ENCODE measurements at regions not wholly inside any gene's neighbourhood (a gene's known extent, or its start where the extent isn't known, plus 50 kb on each side); places are given as distances from the start of the nearest gene placed in this dataset.
"Not testable (repeated sequence)": the region's sequence is repeated elsewhere in the genome, so short reads cannot be mapped to it uniquely, and the experiment has no call there.

DNA sequence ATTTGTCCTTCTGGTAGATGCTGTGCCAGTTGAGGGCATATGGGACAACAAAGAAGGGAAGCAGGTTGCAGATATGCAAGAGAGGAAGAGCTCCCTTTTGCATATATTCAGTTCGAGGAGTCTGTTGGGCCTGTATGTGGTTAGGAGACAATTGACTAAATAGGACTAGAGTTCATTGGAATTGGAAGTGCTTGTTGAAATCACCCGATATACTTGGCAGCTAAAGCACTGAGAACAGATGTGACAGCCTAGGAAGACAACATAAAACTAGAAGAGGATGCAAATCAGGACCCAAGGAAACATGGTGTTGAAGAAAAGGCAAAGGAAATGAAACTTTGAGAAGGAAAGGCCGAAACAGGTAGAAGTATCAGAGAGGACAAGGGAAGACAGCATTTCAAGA is 215.2 kb upstream of the P2RY1 start:
- Histone ChIP-seq H3K4me3 (no peak overlapping the region), H3K27ac (peak overlapping the region in 7 of 21 experiments; percentile 21 to 69 (median 31))

DNA sequence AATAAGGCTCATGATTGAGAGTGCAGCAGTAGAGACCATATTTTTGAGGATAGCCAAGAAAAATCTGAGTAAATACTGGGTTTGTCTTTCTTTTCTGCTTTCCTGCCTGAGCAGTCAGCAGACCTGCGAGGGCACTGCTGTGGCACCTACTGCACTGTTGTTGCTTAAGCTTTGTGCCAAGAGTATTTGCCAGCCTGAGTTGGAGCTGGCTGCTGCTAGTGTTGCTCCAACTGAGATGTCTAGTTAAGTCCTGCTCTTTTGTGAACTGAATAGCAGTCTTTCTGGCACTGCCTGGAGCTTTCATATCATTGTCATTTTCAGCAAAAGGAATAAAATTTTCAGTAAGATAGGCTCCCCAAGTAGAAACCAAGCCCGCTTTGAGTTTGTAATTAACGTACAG is 214.5 kb upstream of the P2RY1 start:
- H3K27ac ChIP-seq = peak overlapping the region in 12 of 21 experiments; percentile 7 to 73 (median 32)
- no peak overlapping the region for H3K4me3 ChIP-seq

GRCh38 chr3:152621006-152621868 is 213.7 kb upstream of the P2RY1 start:
- Histone ChIP-seq H3K27ac (peak overlapping the region in 13 of 21 experiments; percentile 22 to 73 (median 38)), H3K4me3 (no peak overlapping the region)

- Histone ChIP-seq H3K4me3 (no peak overlapping the region), H3K27ac (peak overlapping the region in 13 of 21 experiments; percentile 1 to 66 (median 38))
These were observed 212.7 kb upstream of the P2RY1 start for GRCh38 chr3:152621967-152622810.

- H3K4me3 ChIP-seq = no peak overlapping the region
These were observed 212.1 kb upstream of the P2RY1 start for GRCh38 chr3:152622811-152623167.

DNA sequence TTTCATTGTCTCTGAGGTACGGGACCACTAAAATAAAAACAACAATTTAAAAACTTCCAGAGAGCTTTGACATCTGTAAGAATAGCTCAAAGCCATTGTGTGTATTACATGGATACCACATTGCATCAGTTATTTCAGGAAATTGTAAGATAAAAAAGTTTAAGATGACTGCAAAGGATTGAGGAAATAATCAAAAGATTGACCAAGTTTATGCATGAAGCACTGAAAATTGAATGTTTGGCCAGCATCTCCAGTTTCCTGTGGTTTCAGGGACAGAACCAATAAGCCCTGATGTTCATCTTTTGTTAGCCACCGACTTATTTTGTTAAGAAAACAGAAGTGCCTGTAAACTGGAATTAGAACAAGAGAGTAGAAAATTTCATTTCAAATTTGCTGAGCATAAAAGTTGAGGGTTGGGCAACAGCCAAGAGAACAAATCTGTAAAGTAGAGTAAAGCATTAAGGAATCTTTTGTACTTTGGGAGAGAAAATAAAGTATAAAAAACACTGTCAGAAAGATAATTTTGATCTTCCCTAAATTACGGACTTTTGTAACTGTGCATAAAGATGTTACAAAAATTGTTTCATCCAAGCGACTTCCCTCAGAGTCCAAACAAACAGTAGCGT is 211.5 kb upstream of the P2RY1 start:
- H3K4me3 ChIP-seq = no peak overlapping the region
- H3K27ac ChIP-seq = peak overlapping the region in 1 of 21 experiments; percentile 52

More at GRCh38 chr3:152622811-152623167, 212.1 kb upstream of the P2RY1 start:
- peak overlapping the region in 5 of 21 experiments; percentile 6 to 66 (median 52) for H3K27ac ChIP-seq

DNA sequence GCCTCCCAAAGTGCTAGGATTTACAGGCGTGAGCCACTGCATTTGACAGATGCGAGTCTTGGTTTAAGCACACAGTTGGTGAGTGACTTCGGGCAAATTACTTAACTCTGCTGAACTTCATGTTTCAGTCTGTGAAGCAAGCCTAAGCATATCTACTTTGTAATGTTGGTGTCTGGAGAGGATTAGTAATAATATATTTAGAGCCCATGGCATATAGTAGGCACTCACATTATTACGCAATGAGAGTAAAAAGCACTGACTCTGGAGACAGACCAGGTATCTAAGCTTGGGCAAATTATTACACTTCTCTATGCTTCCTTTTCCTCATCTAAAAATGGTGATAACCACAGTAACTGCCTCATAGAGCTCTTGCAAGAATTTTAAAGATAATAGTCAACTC is 208.7 kb upstream of the P2RY1 start:
- peak overlapping the region in 1 of 21 experiments; percentile 60 for H3K27ac ChIP-seq
- no peak overlapping the region for H3K4me3 ChIP-seq

GRCh38 chr3:152628496-152628895 is 206.4 kb upstream of the P2RY1 start:
- Histone ChIP-seq H3K27ac (no peak overlapping the region), H3K4me3 (no peak overlapping the region)

DNA sequence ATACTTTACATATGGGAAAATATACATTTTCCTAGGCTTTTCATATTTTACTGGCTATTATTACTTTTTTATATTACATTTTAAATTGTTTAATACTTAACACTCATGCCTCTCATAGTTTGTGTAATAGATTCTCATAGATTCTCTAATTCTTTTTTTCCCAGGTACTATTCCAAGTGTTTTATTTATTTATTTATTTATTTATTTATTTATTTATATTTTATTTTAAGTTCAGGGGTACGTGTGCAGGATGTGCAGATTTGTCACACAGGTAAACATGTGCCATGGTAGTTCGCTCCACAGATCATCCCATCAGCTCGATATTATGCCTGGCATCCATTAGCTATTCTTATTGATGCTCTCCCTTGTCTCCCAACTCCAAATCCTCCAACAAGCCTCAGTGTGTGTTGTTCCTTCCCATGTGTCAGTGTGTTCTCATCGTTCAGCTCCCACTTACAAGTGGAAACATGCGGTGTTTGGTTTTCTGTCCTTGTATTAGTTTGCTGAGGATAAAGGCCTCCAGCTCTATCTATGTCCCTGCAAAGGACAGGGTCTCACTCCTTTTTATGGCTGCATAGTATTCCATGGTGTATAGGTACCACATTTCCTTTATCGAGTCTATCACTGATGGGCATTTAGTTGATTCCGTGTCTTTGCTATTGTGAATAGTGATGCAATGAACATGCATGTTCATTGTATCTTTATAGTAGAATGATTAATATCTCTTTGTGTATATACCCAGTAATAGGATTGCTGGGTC is 205.4 kb upstream of the P2RY1 start:
- H3K27ac ChIP-seq = no peak overlapping the region

GRCh38 chr3:152635389-152635788 is 199.5 kb upstream of the P2RY1 start:
- no peak overlapping the region for H3K27ac ChIP-seq
- H3K4me3 ChIP-seq = no peak overlapping the region

More for the DNA sequence above, 205.4 kb upstream of the P2RY1 start:
- no peak overlapping the region for H3K4me3 ChIP-seq

- H3K4me3 ChIP-seq = no peak overlapping the region
- H3K27ac ChIP-seq = no peak overlapping the region
These were observed 198.3 kb upstream of the P2RY1 start for GRCh38 chr3:152636651-152637050.

DNA sequence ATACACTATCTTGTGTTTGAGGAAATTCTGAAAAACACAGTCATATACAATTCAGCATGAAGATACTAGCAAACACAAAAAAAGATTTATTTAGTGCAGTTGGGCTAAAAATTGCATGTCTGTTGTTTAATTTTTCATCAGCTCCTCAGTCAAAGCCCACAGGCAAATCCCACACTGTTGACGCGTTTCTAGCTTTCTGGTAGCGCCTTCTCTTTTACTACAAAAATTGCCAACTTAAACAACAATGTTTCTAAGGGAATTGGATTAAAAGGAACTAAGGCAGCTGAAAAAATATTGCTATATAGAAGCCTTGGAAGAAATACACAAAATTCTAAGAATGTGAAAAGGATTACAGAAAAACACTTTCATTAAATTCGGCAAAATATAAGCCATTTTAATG is 196.7 kb upstream of the P2RY1 start:
- H3K27ac ChIP-seq = peak overlapping the region in 5 of 21 experiments; percentile 18 to 50 (median 32)
- no peak overlapping the region for H3K4me3 ChIP-seq

DNA sequence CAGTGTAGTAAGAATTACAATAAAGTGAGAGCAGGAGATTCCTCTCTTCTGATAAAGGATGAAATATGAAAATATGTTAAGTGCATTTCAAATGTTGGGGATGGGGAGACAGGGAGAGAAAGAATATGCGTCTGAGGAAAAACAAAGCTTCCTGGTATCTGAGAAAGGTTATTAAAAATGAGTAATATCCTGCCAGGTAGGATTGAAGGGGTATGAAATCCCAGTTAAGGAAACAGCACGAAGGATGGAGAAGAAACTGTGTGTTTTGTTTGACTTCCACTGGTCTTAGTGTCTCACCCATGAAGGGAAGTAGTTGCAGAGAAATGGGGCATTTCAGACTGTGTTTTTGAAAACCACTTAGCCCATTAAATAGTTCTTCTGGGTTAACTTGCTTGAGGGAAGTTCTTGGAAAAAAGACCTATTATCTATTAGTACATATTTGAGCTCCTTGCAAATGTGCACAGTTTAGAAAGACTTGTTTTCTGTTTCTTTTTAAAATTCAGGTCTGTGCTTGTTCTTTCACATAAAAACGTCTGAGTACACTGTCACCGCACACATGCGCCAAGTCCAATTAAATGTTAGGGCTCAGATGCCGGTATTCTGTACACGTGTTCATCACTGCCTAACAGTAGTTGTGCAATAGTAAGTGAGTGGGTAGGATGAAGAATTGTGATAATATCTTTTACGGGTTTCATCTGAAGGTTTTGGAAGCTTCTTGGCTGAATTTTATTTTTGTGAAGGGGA is 196.1 kb upstream of the P2RY1 start:
- H3K4me3 ChIP-seq = no peak overlapping the region
- peak overlapping the region in 7 of 21 experiments; percentile 18 to 55 (median 33) for H3K27ac ChIP-seq

GRCh38 chr3:152641198-152641597 is 193.7 kb upstream of the P2RY1 start:
- Histone ChIP-seq H3K4me3 (no peak overlapping the region), H3K27ac (no peak overlapping the region)

DNA sequence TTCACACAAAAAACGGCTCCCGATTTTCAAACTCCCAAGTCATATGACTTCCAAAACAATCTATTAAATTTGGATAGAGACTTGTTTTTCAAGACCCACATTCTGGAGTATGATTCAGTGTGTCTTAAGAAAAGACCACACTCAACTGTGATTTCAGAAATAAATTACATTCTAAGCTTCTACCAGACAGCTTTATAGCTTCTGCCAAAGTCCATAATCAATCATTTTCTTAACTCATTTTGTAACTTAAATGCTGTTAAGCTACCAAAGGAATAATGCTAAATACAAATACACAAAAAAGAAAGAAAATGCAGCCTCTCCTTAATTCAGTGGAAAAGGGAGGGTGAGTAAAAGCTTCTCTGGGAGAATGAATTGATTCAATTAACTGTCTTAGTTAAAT is 192.3 kb upstream of the P2RY1 start:
- Histone ChIP-seq H3K4me3 (no peak overlapping the region), H3K27ac (no peak overlapping the region)

GRCh38 chr3:152644478-152644877 is 190.5 kb upstream of the P2RY1 start:
- H3K27ac ChIP-seq = no peak overlapping the region
- H3K4me3 ChIP-seq = no peak overlapping the region

DNA sequence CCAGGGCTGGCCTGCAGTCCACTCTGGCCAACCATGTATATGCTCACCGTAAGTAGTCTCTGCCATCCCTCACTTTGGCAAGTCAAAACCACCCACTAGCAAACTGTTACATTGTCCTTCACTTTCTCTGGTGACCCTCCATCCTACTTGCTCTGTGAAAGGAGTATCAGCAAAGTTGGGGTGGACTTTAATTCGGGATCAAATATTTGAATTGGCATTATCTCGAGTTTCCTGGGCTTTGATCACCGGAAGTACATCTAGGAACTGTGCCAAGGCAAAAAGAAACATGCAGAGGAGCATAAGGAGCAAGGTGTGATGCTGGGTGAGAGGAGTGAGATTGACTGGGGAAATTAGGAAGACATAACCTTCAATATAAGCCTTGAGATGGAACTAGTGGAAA is 188.9 kb upstream of the P2RY1 start:
- no peak overlapping the region for H3K4me3 ChIP-seq
- no peak overlapping the region for H3K27ac ChIP-seq

DNA sequence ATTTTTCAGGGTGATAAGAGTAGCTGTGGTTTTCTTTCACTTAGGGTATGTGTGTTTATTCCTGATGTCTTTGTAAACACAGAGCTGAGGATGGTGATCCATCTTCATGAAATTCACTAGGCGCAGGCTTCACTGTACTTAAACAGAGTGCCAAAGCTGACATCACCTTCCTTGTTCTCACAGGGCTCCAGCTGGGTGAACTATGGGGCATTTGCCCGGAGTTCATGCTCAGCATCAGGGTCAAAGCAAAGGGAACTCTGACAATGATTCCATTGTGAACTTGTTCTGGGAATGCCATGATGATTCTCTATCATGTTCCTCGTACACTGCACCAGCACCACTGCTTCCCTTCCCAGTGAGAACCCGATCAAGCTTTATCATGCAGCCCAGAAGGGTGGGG is 184.8 kb upstream of the P2RY1 start:
- Histone ChIP-seq H3K4me3 (no peak overlapping the region), H3K27ac (no peak overlapping the region)

DNA sequence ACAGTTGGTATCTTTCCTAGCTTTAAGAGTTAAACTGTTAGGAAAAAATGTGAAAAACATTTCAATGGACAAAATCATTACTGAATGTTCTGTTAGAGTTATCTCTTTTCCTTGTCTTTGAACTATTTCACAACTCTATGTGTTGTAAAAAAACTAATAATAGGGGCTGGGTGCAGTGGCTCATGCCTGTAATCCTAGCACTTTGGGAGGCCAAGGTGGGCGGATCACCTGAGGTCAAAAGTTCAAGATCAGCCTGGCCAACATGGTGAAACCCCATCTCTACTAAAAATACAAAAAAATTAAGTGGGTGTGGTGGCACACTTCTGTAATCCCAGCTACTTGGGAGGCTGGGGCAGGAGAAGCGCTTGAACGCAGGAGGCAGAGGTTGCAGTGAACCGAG is 184.0 kb upstream of the P2RY1 start:
- not testable (repeated sequence) for H3K4me3 ChIP-seq, H3K27ac ChIP-seq
